AG10803 (cell line): ENCODE measurements at regions not wholly inside any gene's neighbourhood (a gene's known extent, or its start where the extent isn't known, plus 50 kb on each side); places are given as distances from the start of the nearest gene placed in this dataset.

Experiments
- DNase-seq: peaks from one replicate; pipeline ENCODE4 v3.0.0; 2010; ENCODE audit warnings: low read depth
- H3K4me3 ChIP-seq: 2 replicates; pipeline ENCODE4 v1.5.1; 2011; ENCODE audit warnings: mild to moderate bottlenecking, low read length, control low read depth
- CTCF ChIP-seq: conservative IDR thresholded peaks from 2 replicates; pipeline ENCODE4 v1.5.1; 2011; ENCODE audit warnings: mild to moderate bottlenecking, low read length, control low read depth, inconsistent platforms

- H3K4me3 ChIP-seq = no peak overlapping the region
- no peak for DNase-seq
- no peak for TF ChIP-seq CTCF
Observed at GRCh38 chr9:121550041-121550440, 50.4 kb upstream of the GGTA1 start.

GRCh38 chr9:121550569-121551512, 51.2 kb upstream of the GGTA1 start:
- H3K4me3 ChIP-seq = peak overlapping the region; percentile 48
- peak; percentile 74 for TF ChIP-seq CTCF
- peak; percentile 50 for DNase-seq

GRCh38 chr9:121551985-121552753, 52.5 kb upstream of the GGTA1 start:
- no peak for TF ChIP-seq CTCF
- DNase-seq = no peak

GRCh38 chr9:121556082-121556481, 56.4 kb upstream of the GGTA1 start:
- no peak for TF ChIP-seq CTCF
- DNase-seq = no peak
- H3K4me3 ChIP-seq = no peak overlapping the region

More at GRCh38 chr9:121551985-121552753, 52.5 kb upstream of the GGTA1 start:
- H3K4me3 ChIP-seq = no peak overlapping the region

GRCh38 chr9:121556580-121556979, 56.9 kb upstream of the GGTA1 start:
- no peak overlapping the region for H3K4me3 ChIP-seq
- DNase-seq = peak; percentile 98
- TF ChIP-seq CTCF = no peak

- peak; percentile 91 for DNase-seq
- no peak overlapping the region for H3K4me3 ChIP-seq
- no peak for TF ChIP-seq CTCF
Observed at GRCh38 chr9:121557581-121558447, 58.2 kb upstream of the GGTA1 start.
